ENCODE measurements at regions not wholly inside any gene's neighbourhood (a gene's known extent, or its start where the extent isn't known, plus 50 kb on each side); places are given as distances from the start of the nearest gene placed in this dataset.
A peak's percentile ranks its signal among the peaks of the same experiment; 100 is the strongest.

DNA sequence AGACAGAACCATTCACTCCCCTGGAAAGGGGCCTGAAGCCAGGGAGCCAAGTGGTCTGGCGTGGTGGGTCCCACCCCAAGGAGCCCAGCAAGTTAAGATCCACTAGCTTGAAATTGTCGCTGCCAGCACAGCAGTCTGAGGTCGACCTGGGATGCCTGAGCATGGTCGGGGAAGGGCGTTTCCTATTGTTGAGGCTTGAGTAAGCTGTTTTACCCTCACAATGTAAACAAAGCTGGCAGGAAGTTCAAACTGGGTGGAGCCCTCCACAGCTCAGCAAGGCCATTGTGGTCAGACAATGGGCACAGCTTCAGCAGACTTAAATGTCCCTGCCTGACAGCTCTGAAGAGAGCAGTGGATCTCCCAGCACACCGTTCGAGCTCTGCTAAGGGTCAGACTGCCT lies 195.6 kb upstream of the DACH1 start:
- H3K9me3 Mint-ChIP-seq = peaks cover 27% of the 10 kb centered on the region

DNA sequence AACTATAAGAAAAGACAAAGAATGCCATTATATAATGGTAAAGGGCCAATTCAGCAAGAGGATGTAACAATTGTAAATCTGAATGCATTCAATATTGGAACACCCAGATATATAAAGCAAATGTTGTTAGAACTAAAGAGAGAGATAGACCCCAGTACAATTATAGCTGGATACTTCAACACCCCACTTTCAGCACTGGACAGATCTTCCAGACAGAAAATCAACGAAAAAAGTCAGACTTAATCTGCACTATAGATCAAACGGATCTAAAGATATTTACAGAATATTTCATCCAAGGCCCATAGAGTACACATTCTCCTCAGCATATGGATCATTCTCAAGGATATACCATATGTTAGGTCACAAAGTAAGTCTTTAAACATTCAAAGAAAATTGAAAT lies 194.6 kb upstream of the DACH1 start:
- no peak overlapping the region for H3K9ac ChIP-seq
- no peaks in the 10 kb centered on the region for H4K20me1 ChIP-seq (ENCODE audit: low read depth)
- H3K27me3 ChIP-seq = peaks cover 38% of the 10 kb centered on the region
- H3K36me3 Mint-ChIP-seq = no peaks in the 10 kb centered on the region
- H3K9me3 ChIP-seq (ENCODE audit: low read depth) = no peaks in the 10 kb centered on the region
- H3K27me3 Mint-ChIP-seq (ENCODE audit: insufficient read depth, low read depth) = no peaks in the 10 kb centered on the region
- no peak overlapping the region for H3K4me3 Mint-ChIP-seq
- H3K4me1 Mint-ChIP-seq = no peaks in the 10 kb centered on the region
- H3K4me2 ChIP-seq = no peak overlapping the region
- no peak overlapping the region for H2AFZ ChIP-seq (replicated peaks)
- H3F3A ChIP-seq (ENCODE audit: low read depth) = no peaks in the 10 kb centered on the region
- H3K79me2 ChIP-seq (ENCODE audit: low read depth) = no peaks in the 10 kb centered on the region
- peaks cover 11% of the 10 kb centered on the region for H3K4me1 ChIP-seq
- H3K27ac Mint-ChIP-seq = no peak overlapping the region
- H3K9me3 Mint-ChIP-seq = peaks cover 26% of the 10 kb centered on the region
- no peak for DNase-seq (ENCODE audit: low spot score)
- H3K36me3 ChIP-seq = no peaks in the 10 kb centered on the region
- TF ChIP-seq, protein P1, sequence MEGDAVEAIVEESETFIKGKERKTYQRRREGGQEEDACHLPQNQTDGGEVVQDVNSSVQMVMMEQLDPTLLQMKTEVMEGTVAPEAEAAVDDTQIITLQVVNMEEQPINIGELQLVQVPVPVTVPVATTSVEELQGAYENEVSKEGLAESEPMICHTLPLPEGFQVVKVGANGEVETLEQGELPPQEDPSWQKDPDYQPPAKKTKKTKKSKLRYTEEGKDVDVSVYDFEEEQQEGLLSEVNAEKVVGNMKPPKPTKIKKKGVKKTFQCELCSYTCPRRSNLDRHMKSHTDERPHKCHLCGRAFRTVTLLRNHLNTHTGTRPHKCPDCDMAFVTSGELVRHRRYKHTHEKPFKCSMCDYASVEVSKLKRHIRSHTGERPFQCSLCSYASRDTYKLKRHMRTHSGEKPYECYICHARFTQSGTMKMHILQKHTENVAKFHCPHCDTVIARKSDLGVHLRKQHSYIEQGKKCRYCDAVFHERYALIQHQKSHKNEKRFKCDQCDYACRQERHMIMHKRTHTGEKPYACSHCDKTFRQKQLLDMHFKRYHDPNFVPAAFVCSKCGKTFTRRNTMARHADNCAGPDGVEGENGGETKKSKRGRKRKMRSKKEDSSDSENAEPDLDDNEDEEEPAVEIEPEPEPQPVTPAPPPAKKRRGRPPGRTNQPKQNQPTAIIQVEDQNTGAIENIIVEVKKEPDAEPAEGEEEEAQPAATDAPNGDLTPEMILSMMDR (IDR thresholded peaks at IDR 0.05) = no peak
- TF ChIP-seq EZH2 (IDR thresholded peaks at IDR 0.05) (no peak), EZH2phosphoT487 (IDR thresholded peaks at IDR 0.05) (no peak)
- no peak overlapping the region for H3K4me3 ChIP-seq
- H3K27ac ChIP-seq = no peak overlapping the region

More for the DNA sequence above, 195.6 kb upstream of the DACH1 start:
- Histone ChIP-seq H3K27me3 (peaks cover 38% of the 10 kb centered on the region), H3F3A (ENCODE audit: low read depth) (no peaks in the 10 kb centered on the region), H3K4me1 (peaks cover 11% of the 10 kb centered on the region), H3K36me3 (no peaks in the 10 kb centered on the region), H3K4me2 (peak overlapping the region; percentile 67), H4K20me1 (ENCODE audit: low read depth) (no peaks in the 10 kb centered on the region), H3K9ac (no peak overlapping the region), H3K9me3 (ENCODE audit: low read depth) (no peaks in the 10 kb centered on the region), H3K4me3 (no peak overlapping the region), H3K79me2 (ENCODE audit: low read depth) (no peaks in the 10 kb centered on the region), H2AFZ (replicated peaks) (no peak overlapping the region), H3K27ac (no peak overlapping the region)
- no peaks in the 10 kb centered on the region for H3K4me1 Mint-ChIP-seq
- no peak overlapping the region for H3K4me3 Mint-ChIP-seq
- peak; percentile 90 for DNase-seq (ENCODE audit: low spot score)
- H3K27me3 Mint-ChIP-seq (ENCODE audit: insufficient read depth, low read depth) = peaks cover 5% of the 10 kb centered on the region
- no peaks in the 10 kb centered on the region for H3K36me3 Mint-ChIP-seq
- TF ChIP-seq EZH2phosphoT487 (IDR thresholded peaks at IDR 0.05) (no peak), EZH2 (IDR thresholded peaks at IDR 0.05) (no peak)
- TF ChIP-seq, protein P1 (IDR thresholded peaks at IDR 0.05) = no peak
- H3K27ac Mint-ChIP-seq = no peak overlapping the region

DNA sequence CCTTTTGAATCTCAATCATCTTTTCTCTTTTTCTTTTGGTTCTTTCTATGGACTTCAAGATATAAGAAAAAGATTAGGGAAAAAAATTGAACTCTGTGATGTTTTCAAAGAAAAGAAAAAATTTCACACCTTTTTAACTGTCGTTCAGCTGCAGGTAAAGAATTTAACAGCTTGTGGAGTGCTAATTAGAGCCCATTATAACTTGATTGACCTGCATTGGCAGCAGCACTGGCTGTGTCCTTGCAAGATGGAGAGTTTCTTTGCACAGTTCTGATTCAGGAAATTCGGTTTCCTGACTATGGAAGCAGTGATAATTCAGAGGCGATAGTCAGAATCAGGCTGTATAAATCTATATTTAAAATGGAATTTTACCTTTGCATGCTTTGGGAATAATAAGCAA lies 183.2 kb upstream of the DACH1 start:
- no peak for TF ChIP-seq EZH2phosphoT487 (IDR thresholded peaks at IDR 0.05)
- H3K4me2 ChIP-seq = no peak overlapping the region
- H2AFZ ChIP-seq (replicated peaks) = no peak overlapping the region
- no peaks in the 10 kb centered on the region for H3K9me3 ChIP-seq (ENCODE audit: low read depth)
- DNase-seq (ENCODE audit: low spot score) = no peak
- H3K27me3 ChIP-seq = no peaks in the 10 kb centered on the region
- Mint-ChIP-seq H3K27ac (no peak overlapping the region), H3K27me3 (ENCODE audit: insufficient read depth, low read depth) (no peaks in the 10 kb centered on the region), H3K9me3 (no peaks in the 10 kb centered on the region), H3K36me3 (no peaks in the 10 kb centered on the region), H3K4me3 (no peak overlapping the region), H3K4me1 (no peaks in the 10 kb centered on the region)
- H3K79me2 ChIP-seq (ENCODE audit: low read depth) = no peaks in the 10 kb centered on the region
- H3K27ac ChIP-seq = no peak overlapping the region
- H4K20me1 ChIP-seq (ENCODE audit: low read depth) = no peaks in the 10 kb centered on the region
- no peaks in the 10 kb centered on the region for H3K4me1 ChIP-seq
- no peaks in the 10 kb centered on the region for H3F3A ChIP-seq (ENCODE audit: low read depth)
- no peak overlapping the region for H3K9ac ChIP-seq
- H3K36me3 ChIP-seq = no peaks in the 10 kb centered on the region
- no peak overlapping the region for H3K4me3 ChIP-seq

DNA sequence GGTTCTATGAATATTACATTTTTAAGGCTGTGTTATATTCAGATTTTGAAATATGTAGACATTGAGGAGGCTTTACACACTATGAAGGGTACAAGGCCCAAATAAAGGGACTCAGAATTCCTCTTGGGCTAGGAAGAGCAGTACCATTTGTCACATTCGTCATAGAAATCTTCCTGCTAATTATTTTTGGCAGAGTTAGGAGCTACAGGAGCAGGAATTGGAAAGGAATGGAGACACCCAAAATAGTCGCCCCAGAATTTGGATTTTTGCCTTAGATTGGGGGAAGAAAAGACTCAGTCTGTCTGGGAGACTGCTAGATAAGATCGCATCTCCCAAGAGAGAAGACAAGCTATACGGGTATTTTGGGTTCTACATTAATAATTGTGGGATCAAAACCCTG lies 176.4 kb upstream of the DACH1 start:
- DNase-seq (ENCODE audit: low spot score) = no peak
- H3K9me3 Mint-ChIP-seq = peaks cover 2% of the 10 kb centered on the region
- H3K4me1 ChIP-seq = no peaks in the 10 kb centered on the region
- no peak overlapping the region for H3K27ac Mint-ChIP-seq
- H3K36me3 ChIP-seq = no peaks in the 10 kb centered on the region
- no peak overlapping the region for H3K4me2 ChIP-seq
- TF ChIP-seq, protein P1 (IDR thresholded peaks at IDR 0.05) = no peak
- TF ChIP-seq EZH2 (IDR thresholded peaks at IDR 0.05) (no peak), EZH2phosphoT487 (IDR thresholded peaks at IDR 0.05) (no peak)
- no peak overlapping the region for H3K4me3 ChIP-seq
- no peak overlapping the region for H3K4me3 Mint-ChIP-seq
- H3K79me2 ChIP-seq (ENCODE audit: low read depth) = no peaks in the 10 kb centered on the region
- H3K36me3 Mint-ChIP-seq = no peaks in the 10 kb centered on the region
- no peaks in the 10 kb centered on the region for H3K27me3 ChIP-seq
- H3K27ac ChIP-seq = no peak overlapping the region
- no peak overlapping the region for H3K9ac ChIP-seq
- H3K9me3 ChIP-seq (ENCODE audit: low read depth) = no peaks in the 10 kb centered on the region
- no peaks in the 10 kb centered on the region for H3K4me1 Mint-ChIP-seq
- H3K27me3 Mint-ChIP-seq (ENCODE audit: insufficient read depth, low read depth) = peaks cover 2% of the 10 kb centered on the region
- H3F3A ChIP-seq (ENCODE audit: low read depth) = no peaks in the 10 kb centered on the region
- H2AFZ ChIP-seq (replicated peaks) = no peak overlapping the region
- no peaks in the 10 kb centered on the region for H4K20me1 ChIP-seq (ENCODE audit: low read depth)
